SIG-M5 treated with dmso at 0.1 percent for 504 hours (cell line): ENCODE measurements at regions not wholly inside any gene's neighbourhood (a gene's known extent, or its start where the extent isn't known, plus 50 kb on each side); places are given as distances from the start of the nearest gene placed in this dataset.

Source experiments
- DNase-seq: peaks from one replicate; lab custom pipeline; 2025; ENCODE audit not compliant: unreplicated experiment; lab: John Stamatoyannopoulos, UW

DNA sequence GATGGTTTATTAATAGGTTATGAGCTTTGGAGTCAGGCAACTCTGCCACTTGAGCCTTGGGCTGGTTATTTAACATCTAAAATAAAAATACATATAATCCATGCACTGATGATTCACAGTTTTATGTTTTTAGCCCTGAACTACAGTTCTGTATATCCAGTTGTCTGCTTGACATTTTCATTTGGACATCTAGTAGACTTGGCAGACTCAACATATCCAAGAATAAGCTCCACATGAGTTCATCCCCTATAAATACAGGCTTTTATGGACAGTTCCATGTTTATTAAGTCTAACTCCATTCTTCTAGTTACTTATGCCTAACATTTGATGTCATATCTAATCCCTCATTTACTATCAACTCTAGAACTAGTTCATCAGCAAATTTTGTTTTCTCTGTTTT lies 174.2 kb downstream of the KIF2B start:
- DNase-seq: no peak

DNA sequence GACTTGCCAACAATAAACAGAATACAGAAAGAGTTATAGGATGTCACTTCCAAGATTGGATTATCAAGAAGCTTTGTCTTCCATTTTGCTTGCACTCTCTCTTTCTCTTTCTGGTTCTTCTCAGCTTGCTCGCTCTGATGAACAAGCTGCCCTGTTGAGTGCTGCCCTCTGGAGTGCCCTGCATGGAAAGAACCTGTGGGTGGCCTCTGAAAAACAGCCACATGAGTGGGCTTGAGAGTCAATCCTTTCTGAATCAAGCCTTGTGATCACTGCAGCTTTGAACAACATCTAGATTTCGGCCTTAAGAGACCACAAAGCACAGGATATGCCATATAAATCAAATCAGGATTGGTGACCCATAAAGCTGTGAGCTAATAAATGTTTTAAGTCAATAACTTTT lies 185.1 kb downstream of the KIF2B start:
- DNase-seq: no peak

DNA sequence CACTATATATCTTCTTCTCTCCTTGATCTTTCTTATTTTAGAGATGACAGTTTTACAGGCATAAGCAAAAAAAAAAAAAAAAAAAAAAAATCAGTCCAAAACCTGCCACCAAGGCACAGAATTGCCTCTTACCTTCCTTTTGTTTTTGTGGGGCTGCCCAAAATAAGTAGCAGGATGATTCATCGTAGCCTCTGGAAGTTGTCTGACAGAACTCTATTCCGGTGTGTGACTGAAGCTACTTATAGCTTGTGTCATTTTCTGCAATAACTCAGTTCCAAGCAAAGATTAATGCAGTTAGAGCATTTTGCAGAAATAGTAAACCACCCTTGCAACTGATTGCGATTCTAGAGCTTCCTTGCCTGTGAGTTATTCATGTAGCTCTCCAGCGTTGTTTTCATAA lies 186.8 kb downstream of the KIF2B start:
- DNase-seq: no peak

DNA sequence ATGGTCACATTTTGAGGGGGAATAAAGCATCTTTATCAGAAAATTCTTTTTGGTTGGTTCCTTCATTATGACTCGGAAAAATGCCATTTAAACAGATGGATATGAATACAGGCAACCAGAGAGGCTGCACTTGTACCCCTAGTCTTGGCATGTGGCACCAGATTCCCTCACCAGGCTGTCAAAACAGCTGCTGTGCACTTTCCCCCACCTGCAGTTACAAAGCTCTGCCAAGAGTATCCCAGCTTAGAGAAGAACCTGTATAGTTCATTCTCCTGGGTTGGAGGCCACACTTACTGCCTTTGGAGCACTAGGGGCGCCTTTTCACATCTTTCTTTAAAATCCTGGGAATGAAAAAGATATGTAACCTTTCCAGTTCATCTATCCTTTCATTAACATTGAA lies 190.3 kb downstream of the KIF2B start:
- DNase-seq: no peak

DNA sequence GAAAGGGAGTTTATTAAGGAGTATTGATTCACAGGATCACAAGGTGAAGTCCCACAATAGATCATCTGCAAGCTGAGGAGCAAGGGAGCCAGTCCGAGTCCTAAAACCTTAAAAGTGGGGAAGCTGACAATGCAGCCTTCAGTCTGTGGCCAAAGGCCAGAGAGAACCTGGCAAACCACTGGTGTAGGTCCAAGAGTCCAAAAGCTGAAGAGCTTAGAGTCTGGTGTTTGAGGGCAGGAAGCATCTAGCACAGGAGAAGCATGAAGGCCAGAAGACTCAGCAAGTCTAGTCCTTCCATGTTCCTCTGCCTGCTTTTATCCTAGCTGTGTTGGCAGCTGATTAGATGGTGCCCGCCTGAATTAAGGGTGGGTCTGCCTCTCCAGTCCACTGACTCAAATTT lies 193.0 kb downstream of the KIF2B start:
- DNase-seq: no peak

DNA sequence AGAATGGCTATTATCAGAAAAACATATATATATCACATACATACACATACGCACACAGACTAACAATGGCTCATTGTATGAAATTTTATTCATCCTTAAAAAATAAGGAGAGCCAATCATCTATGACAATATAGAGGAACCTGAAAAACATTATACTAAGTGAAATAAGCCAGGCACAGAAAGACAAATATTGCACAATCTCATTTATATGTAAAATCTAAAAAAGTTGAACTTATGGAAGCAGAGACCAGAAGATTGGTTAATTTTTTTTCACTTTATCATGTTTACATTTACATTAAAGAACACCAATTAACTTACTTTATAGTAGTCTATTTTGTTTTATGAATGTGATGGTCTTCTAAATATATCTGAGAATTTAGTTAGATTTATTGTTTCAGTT lies 198.7 kb downstream of the KIF2B start:
- DNase-seq: no peak

DNA sequence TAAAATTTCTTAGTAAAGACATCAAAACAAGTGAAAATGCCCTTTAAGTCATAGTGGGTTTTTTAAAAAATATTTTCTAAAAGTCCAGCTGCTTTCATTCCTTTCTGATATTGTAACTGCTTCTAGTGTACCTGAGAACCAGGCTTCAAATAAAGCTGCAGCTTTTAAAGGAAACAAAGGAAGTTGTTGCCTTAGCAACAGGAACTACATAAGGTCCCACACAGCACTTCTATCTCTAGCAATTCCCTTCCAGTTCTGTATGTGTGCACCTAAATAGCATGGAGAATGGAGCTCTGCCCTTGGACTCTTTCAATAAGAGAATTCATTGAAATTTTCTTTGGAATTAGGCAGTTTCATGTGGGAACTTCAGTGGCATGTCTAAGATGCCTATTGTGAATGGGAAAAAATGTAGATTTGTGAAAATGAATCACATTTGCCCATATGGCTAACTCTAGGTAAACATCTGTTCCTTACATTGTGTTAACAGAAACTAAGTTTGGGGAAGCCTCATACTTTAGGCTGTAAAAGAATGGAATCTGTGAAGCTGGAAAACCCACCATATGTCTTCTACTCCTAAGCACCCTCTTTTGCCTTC lies 206.4 kb downstream of the KIF2B start:
- DNase-seq: no peak

DNA sequence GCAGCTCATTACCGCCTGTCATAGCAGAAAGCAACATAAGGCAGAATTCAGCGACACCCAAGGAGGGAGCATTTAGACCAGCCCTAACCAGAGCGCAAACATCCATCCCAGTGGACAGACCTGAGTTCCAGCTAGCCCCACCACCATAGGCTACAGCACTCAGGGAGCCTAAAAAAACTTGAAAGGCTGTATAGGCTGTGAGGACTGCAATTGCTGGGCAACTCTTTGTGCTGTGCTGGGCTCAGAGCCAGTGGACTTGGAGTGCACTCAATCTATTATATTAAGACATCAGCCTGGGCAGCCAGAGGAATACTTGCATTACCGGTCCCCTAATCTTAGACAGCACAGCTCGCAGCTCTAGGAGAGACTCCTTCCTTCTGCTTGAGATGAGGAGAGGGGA lies 207.3 kb downstream of the KIF2B start:
- DNase-seq: no peak

DNA sequence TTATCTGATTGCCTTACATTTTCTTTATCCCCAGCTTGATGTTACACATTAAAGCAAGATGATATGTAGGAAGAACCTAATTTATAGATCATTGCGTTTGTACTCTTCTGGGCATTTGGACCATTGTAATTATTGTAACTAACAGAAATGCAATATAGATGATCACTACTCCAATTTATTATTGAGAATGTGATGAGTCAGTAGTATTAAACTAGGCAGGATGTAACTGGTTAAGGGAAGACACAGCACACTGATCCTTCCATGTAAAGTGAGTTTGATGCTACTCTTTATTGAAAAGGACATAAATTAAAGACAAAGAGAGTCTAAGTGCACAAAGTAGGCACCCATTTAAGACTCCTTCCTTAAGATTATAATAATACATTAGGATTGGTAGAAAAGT lies 223.8 kb downstream of the KIF2B start:
- no peak for DNase-seq

DNA sequence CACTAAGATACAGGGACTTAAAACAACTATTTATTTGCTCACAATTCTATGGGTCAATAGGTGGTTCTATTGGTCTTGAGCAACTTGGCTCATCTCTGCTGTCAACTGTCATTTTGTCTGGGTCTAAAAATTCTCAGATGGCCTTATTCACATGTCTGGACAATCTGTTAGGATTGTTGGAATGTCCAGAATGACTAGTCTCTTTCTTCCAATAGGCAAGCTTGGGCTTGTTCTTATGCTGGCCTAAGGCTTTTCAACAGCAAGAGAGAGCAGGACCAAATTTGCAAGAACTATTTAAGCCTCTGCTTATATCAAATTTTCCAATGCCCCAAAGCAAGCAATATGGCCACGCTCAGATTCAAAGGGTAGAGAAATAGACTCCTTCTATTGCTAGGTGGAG lies 240.9 kb downstream of the KIF2B start:
- no peak for DNase-seq

DNA sequence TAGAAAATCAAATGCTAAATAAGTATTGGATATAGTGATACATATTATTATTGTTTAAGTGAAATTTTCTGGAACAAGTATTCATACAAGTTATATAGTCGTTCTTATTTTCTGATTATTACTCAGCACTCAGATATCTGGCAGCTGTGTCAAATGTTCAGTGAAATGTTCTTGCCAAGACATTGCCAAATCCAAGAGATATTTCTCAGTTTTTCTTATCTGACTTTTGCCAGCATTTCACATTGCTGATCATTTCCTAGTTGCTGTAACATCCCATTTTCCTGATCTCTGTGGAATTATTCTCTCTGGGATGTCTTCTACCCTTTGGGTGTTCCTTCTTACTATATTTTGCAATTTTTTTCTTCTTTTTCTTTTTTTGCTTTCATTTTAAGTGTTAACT lies 262.3 kb downstream of the KIF2B start:
- no peak for DNase-seq

DNA sequence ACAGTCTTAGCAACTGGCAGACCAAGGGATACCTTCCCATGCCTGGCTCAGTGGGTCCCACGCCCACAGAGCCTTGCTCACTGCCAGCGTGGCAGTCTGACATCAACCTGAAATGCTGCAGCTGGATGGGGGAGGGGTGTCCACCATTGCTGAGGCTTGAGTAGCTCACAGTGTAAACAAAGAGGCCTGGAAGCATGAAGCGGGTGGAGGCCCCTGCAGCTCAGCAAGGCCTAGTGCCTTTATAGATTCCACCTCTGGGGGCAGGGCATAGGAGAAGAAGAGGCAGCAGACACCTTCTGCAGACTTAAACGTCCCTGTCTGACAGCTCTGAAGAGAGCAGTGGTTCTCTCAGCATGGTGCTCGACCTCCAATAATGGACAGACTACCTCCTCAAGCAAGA lies 263.2 kb downstream of the KIF2B start:
- no peak for DNase-seq

DNA sequence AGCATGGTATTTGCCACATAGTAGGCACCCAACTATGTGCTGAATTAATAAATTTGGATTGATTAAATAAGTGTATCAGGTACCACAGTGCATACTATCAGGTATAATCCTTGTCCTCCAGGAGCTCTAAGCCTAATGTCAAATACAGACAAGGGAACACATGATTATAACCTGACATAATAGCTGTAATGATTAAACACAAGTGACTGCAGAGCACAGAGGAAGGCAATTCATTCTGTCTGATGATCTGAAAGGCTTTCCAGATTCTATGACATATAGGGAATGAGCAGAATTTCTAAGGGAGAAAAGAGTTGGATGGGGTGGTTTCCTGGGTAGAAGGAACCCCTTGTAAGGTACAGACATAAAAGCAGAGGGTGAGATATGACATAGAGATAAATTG lies 273.5 kb downstream of the KIF2B start:
- DNase-seq: no peak

DNA sequence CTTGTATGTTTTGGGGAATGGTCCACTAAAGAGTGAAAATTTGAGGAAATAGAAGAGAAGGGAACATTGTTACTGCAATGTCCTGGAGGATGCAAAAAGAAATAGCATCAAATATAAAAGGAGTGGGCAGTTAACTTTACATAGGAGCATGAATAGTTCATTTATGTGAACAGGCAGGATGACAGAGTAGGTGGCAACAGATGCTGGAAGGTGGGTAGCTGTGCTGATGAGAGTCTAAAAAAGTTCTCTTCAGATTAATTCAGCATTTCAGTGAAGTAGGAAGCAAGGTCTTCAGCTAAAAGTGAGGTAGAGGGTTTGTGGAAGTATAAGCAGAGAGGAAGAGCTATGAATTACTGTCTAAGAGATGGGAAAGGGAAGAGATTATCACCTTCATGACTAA lies 276.5 kb downstream of the KIF2B start:
- no peak for DNase-seq

DNA sequence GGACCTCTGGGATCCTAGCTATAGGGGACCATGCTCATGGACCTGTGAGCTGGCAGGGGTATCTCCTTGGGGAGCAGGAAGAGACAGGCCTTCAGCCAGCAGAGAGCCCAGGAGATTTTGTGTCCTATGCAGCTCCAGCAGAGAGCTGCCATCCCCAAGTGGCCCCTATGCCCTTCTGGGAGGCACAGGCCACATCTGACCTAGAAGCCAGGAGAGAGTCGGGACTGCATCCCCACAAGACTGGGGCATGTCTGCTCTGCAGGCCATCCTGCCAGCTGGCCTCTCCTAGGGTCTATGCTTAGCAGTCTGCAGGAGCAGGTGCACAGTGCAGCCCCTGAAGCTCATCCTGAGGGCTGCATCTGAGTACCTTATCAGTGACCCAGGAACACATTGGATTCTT lies 279.5 kb downstream of the KIF2B start:
- DNase-seq: no peak

DNA sequence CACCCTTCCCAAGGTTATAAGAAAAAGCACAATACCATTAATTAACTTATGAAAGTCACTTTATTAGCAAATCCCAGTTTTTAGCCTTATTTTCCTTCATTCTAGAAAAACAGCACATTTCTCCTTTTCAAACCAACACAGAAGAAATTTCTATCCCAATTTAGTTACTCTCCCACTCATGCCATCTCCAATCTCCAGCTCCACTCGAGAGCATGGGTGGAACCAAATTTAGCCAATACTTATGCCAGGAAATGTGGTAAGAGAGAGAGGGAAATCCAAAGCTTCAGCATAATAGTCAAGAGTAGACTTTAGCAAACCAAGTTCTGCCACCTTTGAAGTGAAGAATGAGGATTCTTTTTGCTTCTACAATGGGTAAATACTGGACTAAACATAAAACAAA lies 288.8 kb downstream of the KIF2B start:
- no peak for DNase-seq

DNA sequence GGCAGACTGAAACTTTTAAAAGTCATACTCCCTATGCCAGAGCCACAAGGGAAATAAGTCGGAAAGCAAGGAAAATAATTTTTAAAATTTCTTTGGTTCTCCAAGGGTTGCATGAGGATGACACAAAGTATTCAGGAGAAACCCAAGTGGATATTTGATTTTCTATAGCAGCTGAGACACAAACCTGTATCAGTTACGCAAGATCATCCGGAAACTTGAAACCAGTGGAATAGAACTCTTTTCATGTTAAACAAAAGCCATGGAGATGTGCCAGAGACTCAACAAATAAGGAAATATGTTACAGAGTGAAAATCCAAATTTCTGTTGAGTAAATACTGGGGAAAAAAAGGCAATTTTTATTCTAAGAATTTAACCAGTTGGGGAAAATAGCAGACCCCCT lies 294.7 kb downstream of the KIF2B start:
- DNase-seq: no peak

DNA sequence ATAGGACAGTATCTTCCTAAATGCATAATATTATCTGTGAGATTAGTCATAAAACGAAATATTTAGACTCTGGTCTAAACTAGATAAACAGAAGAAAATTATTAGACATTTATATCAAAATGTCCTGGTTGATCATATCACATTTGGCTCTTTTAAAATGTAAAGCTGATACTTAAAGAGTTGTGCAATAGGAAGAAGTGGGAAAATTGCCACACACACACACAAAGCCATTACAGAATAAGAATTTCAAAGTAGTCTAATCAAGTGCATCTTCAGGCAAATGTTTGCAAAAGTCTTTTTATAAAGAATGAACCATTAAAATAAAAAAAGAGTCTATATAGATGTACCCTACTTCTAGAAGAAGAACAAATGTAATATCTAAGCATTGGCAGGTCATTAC lies 301.7 kb downstream of the KIF2B start:
- DNase-seq: no peak

DNA sequence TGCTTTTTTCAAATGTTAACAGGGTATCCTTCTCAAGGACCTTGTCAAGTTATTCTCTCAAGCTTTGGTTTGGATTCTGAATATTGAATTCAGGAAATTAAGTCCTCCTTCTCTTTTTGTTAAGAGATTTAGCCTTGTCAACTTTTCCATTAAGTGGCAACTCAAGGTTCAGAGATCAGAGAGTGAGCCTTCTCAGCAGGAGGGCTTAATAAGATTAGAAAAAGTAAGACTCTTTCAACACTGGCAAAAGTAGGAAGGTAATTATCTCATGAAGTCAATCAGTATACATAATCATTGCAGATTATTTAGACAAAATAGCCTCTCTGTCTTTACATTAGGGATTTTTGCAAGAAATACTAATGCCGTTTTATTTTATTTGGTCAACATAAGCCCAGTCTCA lies 330.7 kb downstream of the KIF2B start:
- no peak for DNase-seq

DNA sequence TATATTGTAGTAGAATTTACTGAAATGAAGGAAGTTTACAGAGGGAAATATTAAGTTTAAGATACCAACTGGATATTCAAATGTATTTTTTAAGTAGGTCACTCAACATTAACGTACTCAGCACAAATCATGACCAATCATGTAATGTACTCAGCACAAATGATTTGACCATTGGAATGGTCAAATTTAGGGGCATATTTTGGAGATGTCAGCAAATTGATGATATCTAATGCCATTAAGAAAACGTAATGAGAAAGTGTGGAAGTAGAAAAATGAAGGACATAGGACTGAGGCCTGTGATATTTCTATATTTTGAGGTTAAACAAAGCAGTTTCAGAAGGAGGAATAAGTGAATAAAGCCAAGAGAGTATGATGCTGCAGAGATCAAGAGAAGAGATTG lies 334.8 kb downstream of the KIF2B start:
- DNase-seq: no peak

DNA sequence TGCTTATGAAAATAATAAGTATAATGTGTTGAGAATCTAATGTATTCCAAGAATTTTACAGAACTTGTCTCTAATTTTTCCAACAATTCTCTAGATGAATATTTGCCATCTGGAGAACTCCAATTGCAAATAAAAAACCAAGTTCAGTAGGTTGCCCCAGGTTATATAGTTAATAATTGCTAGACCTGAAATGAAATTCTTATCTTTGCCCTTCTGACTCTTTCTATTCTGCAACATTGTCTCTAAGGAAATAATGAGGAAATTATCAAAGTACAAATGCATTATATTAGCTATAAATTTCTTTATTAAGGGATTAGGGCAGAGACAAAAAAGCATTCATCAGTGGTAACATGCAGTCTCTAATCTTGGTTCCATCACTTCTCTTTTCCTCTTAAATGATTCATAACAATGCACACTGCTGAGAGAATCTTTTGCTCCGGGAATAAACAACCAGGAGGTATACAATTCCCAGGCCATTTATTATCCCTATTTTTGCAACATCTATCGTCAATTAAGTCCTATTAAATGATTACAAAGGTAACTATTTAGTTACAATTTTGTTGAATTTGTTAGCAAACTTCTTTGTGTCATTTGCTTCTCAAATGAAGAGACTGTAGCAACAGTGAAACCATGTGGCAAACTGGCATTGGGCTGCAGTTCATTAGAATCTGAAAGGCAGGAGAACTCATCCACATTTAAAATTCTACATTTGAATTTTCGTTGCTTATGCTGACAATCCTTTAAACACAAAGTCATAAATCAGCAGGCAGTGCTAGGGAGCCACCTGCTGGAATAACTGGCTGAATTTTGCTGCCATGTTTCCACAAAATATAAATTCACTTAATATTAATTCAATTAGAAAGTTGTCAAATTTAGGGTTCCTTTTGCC lies 349.6 kb downstream of the KIF2B start:
- peak; percentile 40 for DNase-seq

DNA sequence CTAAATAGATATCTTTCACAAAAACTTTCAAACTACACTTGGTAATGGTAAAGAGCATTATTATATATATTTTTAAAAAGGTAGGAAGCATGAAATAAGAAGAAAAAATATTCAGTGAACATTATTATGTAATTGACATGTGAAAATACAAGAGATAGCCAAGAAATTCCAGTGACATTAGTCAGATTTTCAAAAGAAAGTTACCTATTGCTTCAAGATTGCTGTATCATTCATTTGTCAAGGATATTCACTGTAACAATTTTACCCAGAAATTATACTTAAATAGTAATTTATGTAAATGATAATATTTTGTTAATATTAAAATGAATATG lies 350.2 kb downstream of the KIF2B start:
- no peak for DNase-seq
